ENCODE measurements at regions not wholly inside any gene's neighbourhood (a gene's known extent, or its start where the extent isn't known, plus 50 kb on each side); places are given as distances from the start of the nearest gene placed in this dataset.

- Histone ChIP-seq H3K27ac (ENCODE audit: low read depth, low read length) (no peak overlapping the region), H3K27me3 (ENCODE audit: control insufficient read depth, insufficient read depth, low read length) (no peaks in the 10 kb centered on the region), H3K4me3 (ENCODE audit: low read depth, low read length) (no peak overlapping the region), H3K9me3 (ENCODE audit: control insufficient read depth, insufficient read depth, low read length) (no peaks in the 10 kb centered on the region; the same call in 1 of the 2 replicates)
- CTCF ChIA-PET: no interaction called here
- no peak for DNase-seq (ENCODE audit: low read depth, low spot score)
- TF ChIP-seq CTCF (IDR thresholded peaks at IDR 0.05; ENCODE audit: low read depth, low read length): no peak
- POLR2A ChIA-PET: no interaction called here
Observed at GRCh38 chr10:80786322-80786721, 248.6 kb downstream of the SH2D4B start.

GRCh38 chr10:80787952-80788351 is 250.2 kb downstream of the SH2D4B start:
- POLR2A ChIA-PET: no interaction called here
- Histone ChIP-seq H3K9me3 (ENCODE audit: control insufficient read depth, insufficient read depth, low read length) (no peaks in the 10 kb centered on the region; the same call in 1 of the 2 replicates), H3K4me3 (ENCODE audit: low read depth, low read length) (no peak overlapping the region), H3K27me3 (ENCODE audit: control insufficient read depth, insufficient read depth, low read length) (no peaks in the 10 kb centered on the region), H3K27ac (ENCODE audit: low read depth, low read length) (no peak overlapping the region)
- no peak for DNase-seq (ENCODE audit: low read depth, low spot score)
- TF ChIP-seq CTCF (IDR thresholded peaks at IDR 0.05; ENCODE audit: low read depth, low read length): no peak
- CTCF ChIA-PET: no interaction called here

GRCh38 chr10:80794994-80795393 is 257.3 kb downstream of the SH2D4B start:
- no peaks in the 10 kb centered on the region for H3K27me3 ChIP-seq (ENCODE audit: control insufficient read depth, insufficient read depth, low read length)
- peaks cover 7% of the 10 kb centered on the region; the same call in 1 of the 2 replicates for H3K9me3 ChIP-seq (ENCODE audit: control insufficient read depth, insufficient read depth, low read length)
- DNase-seq (ENCODE audit: low read depth, low spot score): no peak
- TF ChIP-seq CTCF (IDR thresholded peaks at IDR 0.05; ENCODE audit: low read depth, low read length): no peak
- H3K4me3 ChIP-seq (ENCODE audit: low read depth, low read length): no peak overlapping the region
- ChIA-PET POLR2A (no interaction called here), CTCF (interaction anchor here (0.6 kb wide), 1 partner anchor 18 kb away, joined by 3 read pairs; no protein-coding TSS in a partner anchor)
- H3K27ac ChIP-seq (ENCODE audit: low read depth, low read length): no peak overlapping the region

- H3K27me3 ChIP-seq (ENCODE audit: control insufficient read depth, insufficient read depth, low read length): no peaks in the 10 kb centered on the region
- H3K9me3 ChIP-seq (ENCODE audit: control insufficient read depth, insufficient read depth, low read length): peaks cover 7% of the 10 kb centered on the region
- ChIA-PET CTCF (no interaction called here), POLR2A (no interaction called here)
- no peak overlapping the region for H3K27ac ChIP-seq (ENCODE audit: low read depth, low read length)
- no peak for TF ChIP-seq CTCF (IDR thresholded peaks at IDR 0.05; ENCODE audit: low read depth, low read length)
- no peak overlapping the region for H3K4me3 ChIP-seq (ENCODE audit: low read depth, low read length)
- no peak for DNase-seq (ENCODE audit: low read depth, low spot score)
Observed at GRCh38 chr10:80805343-80806020, 267.8 kb downstream of the SH2D4B start.

- H3K27me3 ChIP-seq (ENCODE audit: control insufficient read depth, insufficient read depth, low read length): no peaks in the 10 kb centered on the region
- ChIA-PET CTCF (no interaction called here), POLR2A (no interaction called here)
- no peak overlapping the region for H3K4me3 ChIP-seq (ENCODE audit: low read depth, low read length)
- no peak for TF ChIP-seq CTCF (IDR thresholded peaks at IDR 0.05; ENCODE audit: low read depth, low read length)
- H3K9me3 ChIP-seq (ENCODE audit: control insufficient read depth, insufficient read depth, low read length): peaks cover 41% of the 10 kb centered on the region
- no peak overlapping the region for H3K27ac ChIP-seq (ENCODE audit: low read depth, low read length)
- no peak for DNase-seq (ENCODE audit: low read depth, low spot score)
Observed at GRCh38 chr10:80814147-80814652, 276.5 kb downstream of the SH2D4B start.
